NT2/D1 (cell line): ENCODE measurements at regions not wholly inside any gene's neighbourhood (a gene's known extent, or its start where the extent isn't known, plus 50 kb on each side); places are given as distances from the start of the nearest gene placed in this dataset.

Experiments
- SUZ12 ChIP-seq: IDR thresholded peaks from 2 replicates; pipeline ENCODE4 v1.6.1; 2011; ENCODE audit not compliant: insufficient read length, insufficient read depth; ENCODE audit errors: extremely low read depth
- YY1 ChIP-seq: IDR thresholded peaks from 2 replicates; pipeline ENCODE4 v1.6.1; 2011; ENCODE audit not compliant: insufficient read length, insufficient read depth
- ZNF274 ChIP-seq: IDR thresholded peaks from 2 replicates; pipeline ENCODE4 v1.6.1; 2011; ENCODE audit warnings: mild to moderate bottlenecking, low read depth, low read length

- no peak for TF ChIP-seq YY1
- no peak for TF ChIP-seq SUZ12
- no peak for TF ChIP-seq ZNF274
Measured at GRCh38 chr14:38063711-38064320, 143.9 kb upstream of the SSTR1 start.
